Progenitor cell of endocrine pancreas (in vitro differentiated cells): ENCODE measurements at regions not wholly inside any gene's neighbourhood (a gene's known extent, or its start where the extent isn't known, plus 50 kb on each side); places are given as distances from the start of the nearest gene placed in this dataset.
A peak's percentile ranks its signal among the peaks of the same experiment; 100 is the strongest.

Experiments used
- DNase-seq: peaks from one replicate; pipeline ENCODE4 v3.0.0; 2021; ENCODE audit warnings: low spot score; ENCODE audit not compliant: unreplicated experiment
- H3K27ac Mint-ChIP-seq: 2 replicates; pipeline ENCODE4 v1.8.0; 2021; ENCODE audit warnings: mild to moderate bottlenecking, moderate library complexity, mixed read lengths
- H3K27me3 Mint-ChIP-seq: 2 replicates; pipeline ENCODE4 v1.8.0; 2021; ENCODE audit warnings: mixed read lengths
- H3K36me3 Mint-ChIP-seq: 2 replicates; pipeline ENCODE4 v1.8.0; 2022; ENCODE audit warnings: mixed read lengths; ENCODE audit not compliant: insufficient read depth
- H3K4me1 Mint-ChIP-seq: 2 replicates; pipeline ENCODE4 v1.8.0; 2021; ENCODE audit warnings: low read depth, mixed read lengths
- H3K4me3 Mint-ChIP-seq: 2 replicates; pipeline ENCODE4 v1.8.0; 2021; ENCODE audit warnings: low read depth, mild to moderate bottlenecking, moderate library complexity, mixed read lengths
- H3K9me3 Mint-ChIP-seq: 2 replicates; pipeline ENCODE4 v1.8.0; 2021; ENCODE audit warnings: low read depth, mixed read lengths
- CTCF ChIP-seq: fragments of 200-600 bp; sonication (generic); IDR thresholded peaks from one replicate; pipeline ENCODE4 v1.5.0; 2021; ENCODE audit warnings: antibody characterized with exemption, mild to moderate bottlenecking; ENCODE audit not compliant: unreplicated experiment

- Mint-ChIP-seq H3K9me3 (peaks cover 7% of the 10 kb centered on the region), H3K27me3 (no peaks in the 10 kb centered on the region), H3K4me1 (peaks cover 11% of the 10 kb centered on the region), H3K27ac (no peak overlapping the region), H3K36me3 (no peaks in the 10 kb centered on the region), H3K4me3 (no peak overlapping the region)
- no peak for TF ChIP-seq CTCF
- DNase-seq, result no peak
Measured at GRCh38 chr3:159664653-159665052, 324.0 kb upstream of the IL12A start.

- Mint-ChIP-seq H3K4me1 (peaks cover 26% of the 10 kb centered on the region), H3K36me3 (no peaks in the 10 kb centered on the region), H3K4me3 (no peak overlapping the region), H3K27ac (no peak overlapping the region), H3K27me3 (peaks cover 10% of the 10 kb centered on the region), H3K9me3 (peaks cover 2% of the 10 kb centered on the region)
- DNase-seq, result no peak
- no peak for TF ChIP-seq CTCF
Measured at GRCh38 chr3:159667261-159667660, 321.4 kb upstream of the IL12A start.

GRCh38 chr3:159668461-159668860 is 320.2 kb upstream of the IL12A start:
- no peak for TF ChIP-seq CTCF
- Mint-ChIP-seq H3K4me1 (peaks cover 26% of the 10 kb centered on the region), H3K27ac (no peak overlapping the region), H3K9me3 (no peaks in the 10 kb centered on the region), H3K36me3 (no peaks in the 10 kb centered on the region), H3K4me3 (no peak overlapping the region), H3K27me3 (peaks cover 11% of the 10 kb centered on the region)
- no peak for DNase-seq

- TF ChIP-seq CTCF, result no peak
- Mint-ChIP-seq H3K36me3 (no peaks in the 10 kb centered on the region), H3K4me3 (peak overlapping the region; percentile 47), H3K27ac (no peak overlapping the region), H3K4me1 (peaks cover 26% of the 10 kb centered on the region), H3K9me3 (no peaks in the 10 kb centered on the region), H3K27me3 (peaks cover 13% of the 10 kb centered on the region)
- no peak for DNase-seq
Measured at GRCh38 chr3:159668990-159669476, 319.6 kb upstream of the IL12A start.

- no peaks in the 10 kb centered on the region for H3K9me3 Mint-ChIP-seq
- H3K4me1 Mint-ChIP-seq, result peaks cover 26% of the 10 kb centered on the region
- no peak for TF ChIP-seq CTCF
- H3K27me3 Mint-ChIP-seq, result peaks cover 13% of the 10 kb centered on the region
- H3K4me3 Mint-ChIP-seq, result no peak overlapping the region
- H3K27ac Mint-ChIP-seq, result no peak overlapping the region
- no peak for DNase-seq
- H3K36me3 Mint-ChIP-seq, result no peaks in the 10 kb centered on the region
Measured at GRCh38 chr3:159669766-159670165, 318.9 kb upstream of the IL12A start.
